ENCODE measurements at regions not wholly inside any gene's neighbourhood (a gene's known extent, or its start where the extent isn't known, plus 50 kb on each side); places are given as distances from the start of the nearest gene placed in this dataset.

- DNase-seq: no peak
Observed at GRCh38 chr13:89862011-89862690, 1485.3 kb upstream of the MIR17HG start.

- DNase-seq: no peak
Observed at GRCh38 chr13:89862691-89863036, 1484.8 kb upstream of the MIR17HG start.

GRCh38 chr13:89865164-89866064, 1482.1 kb upstream of the MIR17HG start:
- DNase-seq: no peak

- DNase-seq: no peak
Observed at GRCh38 chr13:89869312-89869711, 1478.2 kb upstream of the MIR17HG start.

- no peak for DNase-seq
Observed at GRCh38 chr13:89878904-89879303, 1468.6 kb upstream of the MIR17HG start.

GRCh38 chr13:89880201-89880600, 1467.3 kb upstream of the MIR17HG start:
- no peak for DNase-seq

GRCh38 chr13:89883893-89884448, 1463.5 kb upstream of the MIR17HG start:
- no peak for DNase-seq

GRCh38 chr13:89890806-89891205, 1456.7 kb upstream of the MIR17HG start:
- no peak for DNase-seq

- DNase-seq: no peak
Observed at GRCh38 chr13:89891416-89891815, 1456.1 kb upstream of the MIR17HG start.

GRCh38 chr13:89897681-89898080, 1449.8 kb upstream of the MIR17HG start:
- DNase-seq: no peak

- no peak for DNase-seq
Observed at GRCh38 chr13:89899302-89900103, 1448.0 kb upstream of the MIR17HG start.

GRCh38 chr13:89900104-89900765, 1447.3 kb upstream of the MIR17HG start:
- no peak for DNase-seq

GRCh38 chr13:89902223-89902622, 1445.3 kb upstream of the MIR17HG start:
- DNase-seq: no peak

GRCh38 chr13:89903115-89903514, 1444.4 kb upstream of the MIR17HG start:
- DNase-seq: no peak

- no peak for DNase-seq
Observed at GRCh38 chr13:89910166-89910565, 1437.3 kb upstream of the MIR17HG start.

GRCh38 chr13:89916551-89916950, 1430.9 kb upstream of the MIR17HG start:
- no peak for DNase-seq

GRCh38 chr13:89920461-89920860, 1427.0 kb upstream of the MIR17HG start:
- no peak for DNase-seq

- DNase-seq: no peak
Observed at GRCh38 chr13:89923052-89923451, 1424.4 kb upstream of the MIR17HG start.

GRCh38 chr13:89923736-89924135, 1423.8 kb upstream of the MIR17HG start:
- DNase-seq: no peak

GRCh38 chr13:89925107-89925506, 1422.4 kb upstream of the MIR17HG start:
- DNase-seq: no peak

GRCh38 chr13:89930861-89931260, 1416.6 kb upstream of the MIR17HG start:
- DNase-seq: no peak

- no peak for DNase-seq
Observed at GRCh38 chr13:89932902-89933301, 1414.6 kb upstream of the MIR17HG start.

- DNase-seq: no peak
Observed at GRCh38 chr13:89936256-89936655, 1411.2 kb upstream of the MIR17HG start.

Measured in CD4-positive, alpha-beta T cell treated with Interleukin-6 for 4 hours (primary cell).